Kidney (tissue), 13 donors: ENCODE measurements at regions not wholly inside any gene's neighbourhood (a gene's known extent, or its start where the extent isn't known, plus 50 kb on each side); places are given as distances from the start of the nearest gene placed in this dataset.

Source experiments
- DNase-seq, 5 donors: peaks; one replicate each; pipeline ENCODE4 v3.0.0-alpha.2; 2013 to 2020
- FAIRE-seq: peaks from 2 replicates; lab custom pipeline; 2012; peaks lifted over from hg19 to GRCh38; lab: Jason Lieb, UNC
- H3K27ac ChIP-seq, 2 donors: one replicate each; pipeline ENCODE4 v1.7.0; 2013; ENCODE audit warnings: low read depth in 2 of 2, low read length in 2 of 2, inconsistent platforms in 1 of 2
- H3K27me3 ChIP-seq: one replicate; pipeline ENCODE4 v1.7.1; 2013; ENCODE audit warnings: low read length, inconsistent platforms; ENCODE audit not compliant: control insufficient read depth, insufficient read depth
- H3K36me3 ChIP-seq, 3 donors: one replicate each; pipeline versions ENCODE4 v1.7.0 to v1.7.1; 2013; ENCODE audit warnings: low read length in 3 of 3, control low read depth in 1 of 3, inconsistent platforms in 1 of 3; ENCODE audit not compliant: insufficient read depth in 3 of 3, control insufficient read depth in 2 of 3
- H3K4me1 ChIP-seq, 3 donors: one replicate each; pipeline versions ENCODE4 v1.7.0 to v1.7.1; 2013; ENCODE audit warnings: low read length in 3 of 3, inconsistent platforms in 1 of 3, low read depth in 1 of 3; ENCODE audit not compliant: control insufficient read depth in 2 of 3, insufficient read depth in 2 of 3
- H3K4me3 ChIP-seq, 3 donors: one replicate each; pipeline versions ENCODE4 v1.7.0 to v1.8.1; 2013; ENCODE audit warnings: low read length in 3 of 3, control low read depth in 1 of 3, inconsistent platforms in 1 of 3
- H3K9ac ChIP-seq, 3 donors: one replicate each; pipeline versions ENCODE4 v1.7.0 to v1.7.1; 2013; ENCODE audit warnings: low read length in 3 of 3, control low read depth in 1 of 3, inconsistent platforms in 1 of 3
- H3K9me3 ChIP-seq, 3 donors: one replicate each; pipeline versions ENCODE4 v1.7.0 to v1.7.1; 2013; ENCODE audit warnings: low read length in 3 of 3, control low read depth in 1 of 3, inconsistent platforms in 1 of 3; ENCODE audit not compliant: control insufficient read depth in 2 of 3, insufficient read depth in 1 of 3
- CTCF ChIP-seq: IDR thresholded peaks from 3 replicates; pipeline ENCODE4 v1.5.1; 2012; ENCODE audit warnings: mild to moderate bottlenecking, moderate library complexity, borderline replicate concordance; ENCODE audit not compliant: insufficient read depth; ENCODE audit errors: extremely low read depth
- intact Hi-C: fragments of 100-400 bp; cut with DNase I; formaldehyde crosslinking; loops from one replicate; pipeline ENCODE4 v1.11.1; 2022
- donor health status: control.
- donor health status: control.
- donor health status: control.
- donor health status: control.
- donor health status: control.
- donor health status: DM: yes; HTN: yes; CAD: no.
- donor health status: Normal renal cell carcinoma (clear cell type).

- Histone ChIP-seq H3K27me3 (no peaks in the 10 kb centered on the region), H3K27ac (no peak overlapping the region)
Measured at GRCh38 chr3:137285924-137286323, 328.1 kb downstream of the IL20RB start.

GRCh38 chr3:137293086-137293485, 335.3 kb downstream of the IL20RB start:
- H3K9me3 ChIP-seq, result no peaks in the 10 kb centered on the region
- FAIRE-seq, result no peak
- no peak overlapping the region for H3K4me3 ChIP-seq
- no peak overlapping the region for H3K9ac ChIP-seq
- no peaks in the 10 kb centered on the region for H3K36me3 ChIP-seq
- H3K4me1 ChIP-seq, result no peaks in the 10 kb centered on the region
- intact Hi-C loops, result no loop called here
- no peak for DNase-seq
- H3K27ac ChIP-seq, result no peak overlapping the region
- no peaks in the 10 kb centered on the region for H3K27me3 ChIP-seq
- no peak for TF ChIP-seq CTCF

More at GRCh38 chr3:137285924-137286323, 328.1 kb downstream of the IL20RB start:
- DNase-seq (no peak), FAIRE-seq (no peak)
- no peaks in the 10 kb centered on the region for H3K4me1 ChIP-seq
- H3K4me3 ChIP-seq, result no peak overlapping the region
- H3K36me3 ChIP-seq, result no peaks in the 10 kb centered on the region
- no peak overlapping the region for H3K9ac ChIP-seq
- no peaks in the 10 kb centered on the region for H3K9me3 ChIP-seq
- intact Hi-C loops, result no loop called here
- no peak for TF ChIP-seq CTCF

GRCh38 chr3:137294139-137294538, 336.4 kb downstream of the IL20RB start:
- intact Hi-C loops, result no loop called here
- no peak for FAIRE-seq
- Histone ChIP-seq H3K4me3 (no peak overlapping the region), H3K9me3 (no peaks in the 10 kb centered on the region), H3K36me3 (no peaks in the 10 kb centered on the region), H3K27me3 (no peaks in the 10 kb centered on the region), H3K27ac (no peak overlapping the region), H3K9ac (no peak overlapping the region), H3K4me1 (no peaks in the 10 kb centered on the region)
- no peak for DNase-seq
- TF ChIP-seq CTCF, result no peak

- no peaks in the 10 kb centered on the region for H3K4me1 ChIP-seq
- H3K27ac ChIP-seq, result no peak overlapping the region
- no peaks in the 10 kb centered on the region for H3K27me3 ChIP-seq
- no peaks in the 10 kb centered on the region for H3K9me3 ChIP-seq
- H3K9ac ChIP-seq, result no peak overlapping the region
- intact Hi-C loops, result no loop called here
- no peak for FAIRE-seq
- H3K36me3 ChIP-seq, result no peaks in the 10 kb centered on the region
- no peak overlapping the region for H3K4me3 ChIP-seq
- DNase-seq, result no peak
- TF ChIP-seq CTCF, result no peak
Measured at GRCh38 chr3:137294839-137295238, 337.1 kb downstream of the IL20RB start.
